Stomach (tissue), 8 donors: ENCODE measurements at regions not wholly inside any gene's neighbourhood (a gene's known extent, or its start where the extent isn't known, plus 50 kb on each side); places are given as distances from the start of the nearest gene placed in this dataset.

ENCODE experiments used
- DNase-seq, 2 donors: peaks; one replicate each; pipeline versions ENCODE4 v3.0.0 to v3.0.0-alpha.2; 2013 to 2019
- H3K27ac ChIP-seq, 5 donors: fragments of 200-600 bp in 4 of 5; sonication (generic) in 4 of 5; one replicate each; pipeline ENCODE4 v1.5.1; 2013 to 2019; ENCODE audit warnings: mild to moderate bottlenecking in 1 of 5, moderate library complexity in 1 of 5
- H3K27me3 ChIP-seq, 3 donors: fragments of 200-600 bp; sonication (generic); one replicate each; pipeline ENCODE4 v1.5.1; 2017 to 2019; ENCODE audit warnings: mixed run types in 1 of 3
- H3K36me3 ChIP-seq, 4 donors: fragments of 200-600 bp; sonication (generic); 1 replicate in 3 of 4; 2 replicates in 1 of 4; pipeline ENCODE4 v1.5.1; 2016 to 2019
- H3K4me1 ChIP-seq, 4 donors: fragments of 200-600 bp; sonication (generic); one replicate each; pipeline ENCODE4 v1.5.1; 2016 to 2019
- H3K4me3 ChIP-seq, 4 donors: fragments of 200-600 bp; sonication (generic) in 3 of 4; one replicate each; pipeline ENCODE4 v1.5.1; 2016 to 2019; ENCODE audit warnings: mild to moderate bottlenecking in 1 of 4
- H3K9me3 ChIP-seq, 4 donors: fragments of 200-600 bp; sonication (generic); one replicate each; pipeline ENCODE4 v1.5.1; 2016 to 2019
- CTCF ChIP-seq, 7 experiments: fragments of 450-650 bp in 4 of 7; fragments of 200-600 bp in 3 of 7; sonication (generic) in 3 of 7; IDR thresholded peaks; one replicate each; pipeline ENCODE4 v1.5.1; 2016 to 2019; ENCODE audit warnings: antibody characterized with exemption in 7 of 7, control low read depth in 2 of 7, mild to moderate bottlenecking in 1 of 7
- EP300 ChIP-seq: sonication (generic); formaldehyde crosslinking; IDR thresholded peaks from one replicate; pipeline ENCODE4 v1.6.1; 2017; ENCODE audit warnings: antibody characterized with exemption
- POLR2A ChIP-seq, 4 donors: fragments of 450-650 bp; IDR thresholded peaks; one replicate each; pipeline ENCODE4 v1.6.1; 2016; ENCODE audit warnings: antibody characterized with exemption in 4 of 4, control low read depth in 2 of 4, mild to moderate bottlenecking in 1 of 4, moderate library complexity in 1 of 4
- POLR2AphosphoS5 ChIP-seq, 3 donors: sonication (generic); formaldehyde crosslinking; IDR thresholded peaks; one replicate each; pipeline ENCODE4 v1.6.1; 2016; ENCODE audit warnings: antibody characterized with exemption in 3 of 3
- WGBS, 5 donors: extraction: QIAGEN DNeasy Blood & Tissue Kit in 3 of 5; methylation state at CpG; one replicate each; pipeline versions ENCODE4 v1.1.5 to v1.1.7; 2013 to 2018; 5-methylcytosine and 5-hydroxymethylcytosine counted together
- intact Hi-C: fragments of 100-400 bp; cut with DNase I; formaldehyde crosslinking; loops from one replicate; pipeline ENCODE4 v1.15.1; 2023; ENCODE audit warnings: low total_unique reads
- donor health status: healthy with polysubstance abuse.
- donor health status: Bipolar disorder and iron deficiency.
- donor health status: healthy.

- H3K27ac ChIP-seq, result no peak overlapping the region
- WGBS, 5 donors, result 54 to 63% (median 62%) methylated on average over 8 of the region's 8 CpGs
- H3K4me1 ChIP-seq, result no peaks in the 10 kb centered on the region
- TF ChIP-seq CTCF (IDR thresholded peaks at IDR 0.05) (no peak), POLR2AphosphoS5 (IDR thresholded peaks at IDR 0.05) (no peak), EP300 (no peak), POLR2A (IDR thresholded peaks at IDR 0.05) (no peak)
- DNase-seq, result no peak
- no peak overlapping the region for H3K4me3 ChIP-seq
- no peaks in the 10 kb centered on the region for H3K9me3 ChIP-seq
- H3K27me3 ChIP-seq, result no peaks in the 10 kb centered on the region
- H3K36me3 ChIP-seq, result no peaks in the 10 kb centered on the region
- intact Hi-C loops, result no loop called here
These were observed 148.7 kb upstream of the LMO4 start for GRCh38 chr1:87179851-87180519.

GRCh38 chr1:87180682-87181081, 148.0 kb upstream of the LMO4 start:
- Histone ChIP-seq H3K27me3 (no peaks in the 10 kb centered on the region), H3K27ac (no peak overlapping the region)
- intact Hi-C loops, result no loop called here

DNA sequence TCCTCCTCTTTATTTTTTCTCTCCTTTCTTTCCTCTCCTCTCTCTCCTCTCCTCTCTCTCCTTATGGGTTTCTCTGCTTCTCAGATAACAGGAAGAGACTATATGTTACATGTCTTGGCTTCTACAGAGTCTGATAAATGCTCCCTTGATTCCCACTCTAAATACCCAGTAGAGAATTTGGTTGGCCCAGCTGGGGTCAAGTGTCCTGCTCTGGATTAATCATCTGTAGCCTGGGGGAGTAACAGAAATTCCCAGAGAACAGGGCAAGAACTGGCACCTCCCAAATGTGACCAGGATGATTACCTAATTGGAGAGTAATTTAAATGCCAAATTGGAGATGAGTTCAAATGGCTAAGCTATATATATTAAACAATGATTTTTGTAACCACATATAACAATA, 146.1 kb upstream of the LMO4 start:
- no peaks in the 10 kb centered on the region for H3K27me3 ChIP-seq
- intact Hi-C loops, result no loop called here
- no peak overlapping the region for H3K27ac ChIP-seq
- H3K36me3 ChIP-seq, result no peaks in the 10 kb centered on the region
- no peak for TF ChIP-seq POLR2AphosphoS5 (IDR thresholded peaks at IDR 0.05)
- no peak for TF ChIP-seq POLR2A (IDR thresholded peaks at IDR 0.05)
- TF ChIP-seq CTCF (IDR thresholded peaks at IDR 0.05), result no peak
- no peak for TF ChIP-seq EP300
- no peaks in the 10 kb centered on the region for H3K9me3 ChIP-seq
- no peak overlapping the region for H3K4me3 ChIP-seq
- no peak for DNase-seq
- no peaks in the 10 kb centered on the region for H3K4me1 ChIP-seq

More at GRCh38 chr1:87180682-87181081, 148.0 kb upstream of the LMO4 start:
- TF ChIP-seq CTCF (IDR thresholded peaks at IDR 0.05), result no peak
- no peak for TF ChIP-seq POLR2AphosphoS5 (IDR thresholded peaks at IDR 0.05)
- TF ChIP-seq EP300, result no peak
- no peak for TF ChIP-seq POLR2A (IDR thresholded peaks at IDR 0.05)
- H3K4me1 ChIP-seq, result no peaks in the 10 kb centered on the region
- H3K9me3 ChIP-seq, result no peaks in the 10 kb centered on the region
- no peaks in the 10 kb centered on the region for H3K36me3 ChIP-seq
- 64 to 89% (median 71%) methylated on average over 3 of the region's 3 CpGs for WGBS, 5 donors
- H3K4me3 ChIP-seq, result no peak overlapping the region
- DNase-seq, result no peak

DNA sequence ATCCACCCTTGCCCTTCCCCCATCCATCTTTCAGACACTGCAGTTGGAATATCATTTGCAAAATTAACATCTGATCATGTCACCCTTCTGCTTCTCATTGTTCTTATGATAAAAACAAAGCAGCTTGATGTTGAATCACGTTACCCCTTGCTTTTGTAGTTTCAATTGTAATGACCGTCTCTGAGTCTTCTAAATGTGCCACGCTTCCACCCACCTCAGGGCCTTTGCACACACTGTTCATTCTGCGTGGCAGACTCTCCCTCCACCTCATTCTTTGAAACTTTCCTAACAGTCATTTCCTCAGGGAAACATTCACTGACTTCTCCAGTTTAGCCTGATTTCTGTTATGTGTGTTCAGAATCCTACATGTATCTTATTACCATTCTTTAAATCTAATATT, 143.6 kb upstream of the LMO4 start:
- no peaks in the 10 kb centered on the region for H3K4me1 ChIP-seq
- no peak overlapping the region for H3K4me3 ChIP-seq
- intact Hi-C loops, result no loop called here
- TF ChIP-seq POLR2AphosphoS5 (IDR thresholded peaks at IDR 0.05), result no peak
- no peak for DNase-seq
- no peaks in the 10 kb centered on the region for H3K9me3 ChIP-seq
- no peak overlapping the region for H3K27ac ChIP-seq
- H3K36me3 ChIP-seq, result no peaks in the 10 kb centered on the region
- H3K27me3 ChIP-seq, result no peaks in the 10 kb centered on the region
- 80 to 92% (median 90%) methylated on average over 4 of the region's 4 CpGs for WGBS, 5 donors

- no peaks in the 10 kb centered on the region for H3K9me3 ChIP-seq
- no peaks in the 10 kb centered on the region for H3K4me1 ChIP-seq
- no peak overlapping the region for H3K4me3 ChIP-seq
- no peak for DNase-seq
- no peak overlapping the region for H3K27ac ChIP-seq
- TF ChIP-seq POLR2A (IDR thresholded peaks at IDR 0.05) (no peak), CTCF (IDR thresholded peaks at IDR 0.05) (no peak), POLR2AphosphoS5 (IDR thresholded peaks at IDR 0.05) (no peak), EP300 (no peak)
- no peaks in the 10 kb centered on the region for H3K27me3 ChIP-seq
- no peaks in the 10 kb centered on the region for H3K36me3 ChIP-seq
- intact Hi-C loops, result no loop called here
- 65 to 83% (median 77%) methylated on average over 3 of the region's 3 CpGs for WGBS, 5 donors
These were observed 142.3 kb upstream of the LMO4 start for GRCh38 chr1:87186346-87186745.
